ENCODE measurements at regions not wholly inside any gene's neighbourhood (a gene's known extent, or its start where the extent isn't known, plus 50 kb on each side); places are given as distances from the start of the nearest gene placed in this dataset.

- in situ Hi-C loops (cut with MboI; ENCODE audit: low sequenced_read_pairs, unreplicated experiment): no loop called here
- TF ChIP-seq CTCF (IDR thresholded peaks at IDR 0.05; ENCODE audit: borderline replicate concordance, control extremely low read depth, extremely low read depth, insufficient read depth, missing control alignments): no peak
- no peak for DNase-seq (ENCODE audit: low spot score)
Observed at GRCh38 chrY:8341000-8341399, 996.3 kb upstream of the TSPY4 start.

DNA sequence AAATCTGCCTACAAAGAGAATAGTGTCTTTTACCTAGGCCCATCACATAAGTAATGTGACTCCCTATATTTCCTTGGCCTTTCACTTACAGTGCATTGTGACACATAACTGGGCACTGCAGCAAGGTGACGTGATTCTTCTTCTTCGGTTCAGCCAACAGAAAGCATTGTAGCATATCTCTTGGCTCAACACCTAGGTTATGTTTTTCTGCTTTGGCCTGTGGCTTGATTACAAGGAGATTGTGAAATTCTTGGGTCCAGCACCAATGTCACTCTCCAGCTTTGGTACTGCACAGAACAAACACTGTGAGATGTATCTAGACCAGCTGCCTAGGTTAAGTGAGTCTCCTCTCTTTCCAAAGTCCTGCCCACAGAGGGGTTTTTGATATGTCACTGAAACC is 995.1 kb upstream of the TSPY4 start:
- DNase-seq (ENCODE audit: low spot score): no peak
- no peak for TF ChIP-seq CTCF (IDR thresholded peaks at IDR 0.05; ENCODE audit: borderline replicate concordance, control extremely low read depth, extremely low read depth, insufficient read depth, missing control alignments)
- in situ Hi-C loops (cut with MboI; ENCODE audit: low sequenced_read_pairs, unreplicated experiment): no loop called here

GRCh38 chrY:8351241-8351640 is 986.0 kb upstream of the TSPY4 start:
- no peak for TF ChIP-seq CTCF (IDR thresholded peaks at IDR 0.05; ENCODE audit: borderline replicate concordance, control extremely low read depth, extremely low read depth, insufficient read depth, missing control alignments)
- DNase-seq (ENCODE audit: low spot score): no peak
- in situ Hi-C loops (cut with MboI; ENCODE audit: low sequenced_read_pairs, unreplicated experiment): no loop called here

GRCh38 chrY:8352201-8352600 is 985.1 kb upstream of the TSPY4 start:
- in situ Hi-C loops (cut with MboI; ENCODE audit: low sequenced_read_pairs, unreplicated experiment): no loop called here
- no peak for DNase-seq (ENCODE audit: low spot score)
- no peak for TF ChIP-seq CTCF (IDR thresholded peaks at IDR 0.05; ENCODE audit: borderline replicate concordance, control extremely low read depth, extremely low read depth, insufficient read depth, missing control alignments)

DNA sequence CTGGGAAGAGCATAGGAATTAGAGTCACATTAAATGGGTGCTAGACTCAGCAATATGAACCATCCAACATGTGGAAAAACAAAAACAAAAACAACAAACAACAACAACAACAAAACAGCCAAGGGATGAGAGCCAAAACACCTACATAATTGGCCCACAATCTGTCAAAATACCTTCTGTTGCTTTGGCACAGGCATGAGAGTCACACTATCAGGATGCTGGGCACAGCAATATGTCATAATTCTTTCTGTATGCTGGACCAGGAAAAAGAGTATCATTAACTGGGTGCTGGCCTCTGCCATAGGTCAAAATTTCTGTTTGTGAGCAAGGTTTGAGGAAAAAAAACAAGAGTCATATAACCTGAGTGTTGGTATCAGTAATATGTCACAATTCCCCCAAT is 979.1 kb upstream of the TSPY4 start:
- in situ Hi-C loops (cut with MboI; ENCODE audit: low sequenced_read_pairs, unreplicated experiment): no loop called here
- TF ChIP-seq CTCF (IDR thresholded peaks at IDR 0.05; ENCODE audit: borderline replicate concordance, control extremely low read depth, extremely low read depth, insufficient read depth, missing control alignments): no peak
- DNase-seq (ENCODE audit: low spot score): no peak

- DNase-seq (ENCODE audit: low spot score): no peak
- no peak for TF ChIP-seq CTCF (IDR thresholded peaks at IDR 0.05; ENCODE audit: borderline replicate concordance, control extremely low read depth, extremely low read depth, insufficient read depth, missing control alignments)
- in situ Hi-C loops (cut with MboI; ENCODE audit: low sequenced_read_pairs, unreplicated experiment): no loop called here
Observed at GRCh38 chrY:8361715-8362114, 975.5 kb upstream of the TSPY4 start.

DNA sequence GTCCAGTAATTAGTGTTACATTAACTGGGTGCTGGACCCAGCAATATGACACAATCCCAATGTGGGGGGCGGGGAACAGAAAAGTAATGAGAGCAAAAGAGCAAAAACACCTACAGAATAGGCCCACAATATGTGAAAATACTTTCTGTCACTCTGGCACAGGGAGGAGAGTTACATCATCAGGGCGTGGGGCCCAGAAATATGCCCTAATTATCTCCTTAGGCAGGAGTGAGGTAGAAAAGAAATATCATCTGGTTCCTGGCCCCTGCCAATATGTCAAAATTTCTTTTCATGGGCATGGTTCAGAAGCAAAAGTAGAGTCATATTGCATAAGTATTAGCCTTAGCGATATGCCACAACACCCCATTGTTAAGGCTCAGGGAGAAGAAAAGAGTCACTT is 959.8 kb upstream of the TSPY4 start:
- in situ Hi-C loops (cut with MboI; ENCODE audit: low sequenced_read_pairs, unreplicated experiment): no loop called here
- DNase-seq (ENCODE audit: low spot score): no peak
- no peak for TF ChIP-seq CTCF (IDR thresholded peaks at IDR 0.05; ENCODE audit: borderline replicate concordance, control extremely low read depth, extremely low read depth, insufficient read depth, missing control alignments)
